Kidney epithelial cell (primary cell): ENCODE measurements at regions not wholly inside any gene's neighbourhood (a gene's known extent, or its start where the extent isn't known, plus 50 kb on each side); places are given as distances from the start of the nearest gene placed in this dataset.

Experiments used
- DNase-seq: peaks from one replicate; pipeline ENCODE4 v3.0.0-alpha.2; 2010; ENCODE audit warnings: low read depth
- H3K27me3 ChIP-seq: 2 replicates; pipeline ENCODE4 v1.6.0; 2011; ENCODE audit warnings: low read length; ENCODE audit not compliant: control insufficient read depth, insufficient read depth
- H3K36me3 ChIP-seq: 2 replicates; pipeline ENCODE4 v1.5.1; 2011; ENCODE audit warnings: low read length; ENCODE audit not compliant: control insufficient read depth, insufficient read depth
- H3K4me3 ChIP-seq: 2 replicates; pipeline ENCODE4 v1.5.1; 2011; ENCODE audit warnings: low read depth, mild to moderate bottlenecking, control low read depth, low read length
- CTCF ChIP-seq: IDR thresholded peaks from 2 replicates; pipeline ENCODE4 v1.5.1; 2011; ENCODE audit warnings: mild to moderate bottlenecking, moderate library complexity, low read length, control low read depth, inconsistent platforms; ENCODE audit not compliant: insufficient read depth, poor library complexity, severe bottlenecking

GRCh38 chr5:102040326-102040725 is 255.8 kb downstream of the SLCO4C1 start:
- Histone ChIP-seq H3K27me3 (no peaks in the 10 kb centered on the region), H3K4me3 (no peak overlapping the region), H3K36me3 (no peaks in the 10 kb centered on the region)
- DNase-seq = no peak
- no peak for TF ChIP-seq CTCF

DNA sequence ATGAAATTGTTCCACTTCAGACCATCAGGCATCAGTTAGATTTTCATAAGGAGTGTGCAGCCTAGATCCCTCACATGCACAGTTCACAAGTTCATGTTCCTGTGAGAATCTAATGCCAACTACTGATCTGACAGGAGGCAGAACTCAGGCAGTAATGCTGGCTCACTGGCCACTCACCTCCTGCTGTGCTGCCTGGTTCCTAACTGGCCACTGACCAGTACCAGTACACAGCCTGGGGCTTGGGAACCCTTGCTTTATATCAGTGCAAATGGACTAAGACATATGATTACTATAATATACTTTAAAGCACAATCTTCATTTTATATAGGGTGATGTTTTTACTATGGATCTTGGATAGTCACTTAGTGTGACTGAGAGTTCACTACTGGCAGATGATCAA is 259.2 kb downstream of the SLCO4C1 start:
- no peaks in the 10 kb centered on the region for H3K36me3 ChIP-seq

GRCh38 chr5:102031711-102032110 is 264.4 kb downstream of the SLCO4C1 start:
- H3K4me3 ChIP-seq = no peak overlapping the region
- no peaks in the 10 kb centered on the region for H3K36me3 ChIP-seq
- H3K27me3 ChIP-seq = no peaks in the 10 kb centered on the region
- TF ChIP-seq CTCF = no peak
- DNase-seq = no peak

More for the DNA sequence above, 259.2 kb downstream of the SLCO4C1 start:
- Histone ChIP-seq H3K27me3 (no peaks in the 10 kb centered on the region), H3K4me3 (no peak overlapping the region)
- DNase-seq = no peak
- no peak for TF ChIP-seq CTCF

DNA sequence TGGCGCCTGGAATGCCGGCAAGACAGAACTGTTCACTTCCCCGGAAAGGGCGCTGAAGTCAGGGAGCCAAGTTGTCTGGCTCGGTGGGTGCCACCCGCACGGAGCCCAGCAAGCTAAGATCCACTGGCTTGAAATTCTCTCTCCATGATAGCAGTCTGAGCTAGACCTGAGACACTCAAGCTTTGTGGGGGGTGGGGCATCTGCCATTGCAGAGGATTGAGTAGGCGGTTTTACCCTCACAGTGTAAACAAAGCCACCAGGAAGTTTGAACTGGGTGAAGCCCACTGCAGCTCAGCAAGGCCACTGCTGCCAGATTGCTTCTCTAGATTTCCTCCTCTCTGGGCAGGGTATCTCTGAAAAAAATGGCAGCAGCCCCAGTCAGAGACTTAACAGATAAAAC is 277.4 kb downstream of the SLCO4C1 start:
- TF ChIP-seq CTCF = no peak
- Histone ChIP-seq H3K27me3 (no peaks in the 10 kb centered on the region), H3K4me3 (no peak overlapping the region), H3K36me3 (no peaks in the 10 kb centered on the region)
- DNase-seq = no peak

DNA sequence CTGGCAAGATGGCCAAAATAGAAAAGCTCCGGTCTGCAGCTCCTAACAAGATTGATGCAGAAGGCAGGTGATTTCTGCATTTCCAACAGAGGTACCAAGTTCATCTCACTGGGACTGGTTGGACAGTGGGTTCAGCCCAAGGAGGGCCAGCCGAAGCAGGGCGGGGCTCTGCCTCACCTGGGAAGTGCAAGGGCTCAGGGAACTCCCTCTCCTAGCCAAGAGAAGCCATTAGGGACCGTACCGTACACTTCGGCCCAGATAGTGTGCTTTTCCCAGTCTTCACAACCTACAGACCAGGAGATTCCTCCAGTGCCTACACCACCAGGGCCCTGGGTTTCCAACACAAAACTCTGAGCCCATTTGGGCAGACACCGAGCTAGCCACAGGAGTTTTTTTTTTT is 277.8 kb downstream of the SLCO4C1 start:
- H3K4me3 ChIP-seq = no peak overlapping the region
- DNase-seq = no peak
- no peaks in the 10 kb centered on the region for H3K36me3 ChIP-seq
- TF ChIP-seq CTCF = no peak
- H3K27me3 ChIP-seq = no peaks in the 10 kb centered on the region

DNA sequence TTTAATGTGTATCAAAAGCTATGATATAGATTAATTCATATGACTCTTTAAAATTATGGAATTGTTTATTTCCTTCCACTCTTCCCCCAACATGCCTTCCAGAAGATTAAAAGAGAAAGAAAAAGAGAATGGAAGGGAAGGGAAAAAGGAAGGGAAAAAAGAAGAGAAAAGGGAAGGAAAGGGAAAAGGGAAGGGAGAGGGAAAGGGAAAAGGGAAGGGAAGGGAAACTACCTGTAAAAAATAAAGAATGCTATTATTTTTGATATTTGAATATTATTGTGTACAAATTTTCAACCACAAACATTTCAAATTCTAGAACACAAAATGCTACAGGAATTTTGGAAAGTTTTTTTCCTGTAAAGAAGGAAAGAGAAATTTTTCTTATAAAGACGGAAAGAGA is 281.7 kb downstream of the SLCO4C1 start:
- no peak for DNase-seq
- H3K27me3 ChIP-seq = no peaks in the 10 kb centered on the region
- no peaks in the 10 kb centered on the region for H3K36me3 ChIP-seq
- no peak overlapping the region for H3K4me3 ChIP-seq
- no peak for TF ChIP-seq CTCF
